SK-N-DZ (cell line): ENCODE measurements at regions not wholly inside any gene's neighbourhood (a gene's known extent, or its start where the extent isn't known, plus 50 kb on each side); places are given as distances from the start of the nearest gene placed in this dataset.
"Not testable (repeated sequence)": the region's sequence is repeated elsewhere in the genome, so short reads cannot be mapped to it uniquely, and the experiment has no call there.

Experiments used
- DNase-seq: peaks from one replicate; pipeline ENCODE4 v3.0.0-alpha.2; 2015; ENCODE audit warnings: low spot score

- not testable (repeated sequence) for DNase-seq
These were observed 159.0 kb upstream of the ROPN1B start for GRCh38 chr3:125810010-125810409.

GRCh38 chr3:125822175-125822574, 146.8 kb upstream of the ROPN1B start:
- not testable (repeated sequence) for DNase-seq

GRCh38 chr3:125831005-125831750, 137.8 kb upstream of the ROPN1B start:
- DNase-seq: not testable (repeated sequence)

- not testable (repeated sequence) for DNase-seq
These were observed 133.4 kb upstream of the ROPN1B start for GRCh38 chr3:125835562-125835961.

- not testable (repeated sequence) for DNase-seq
These were observed 132.9 kb upstream of the ROPN1B start for GRCh38 chr3:125836011-125836551.

- not testable (repeated sequence) for DNase-seq
These were observed 132.2 kb upstream of the ROPN1B start for GRCh38 chr3:125836786-125837185.

- not testable (repeated sequence) for DNase-seq
These were observed 130.1 kb upstream of the ROPN1B start for GRCh38 chr3:125838857-125839256.

GRCh38 chr3:125840465-125840864, 128.5 kb upstream of the ROPN1B start:
- not testable (repeated sequence) for DNase-seq

- not testable (repeated sequence) for DNase-seq
These were observed 121.0 kb upstream of the ROPN1B start for GRCh38 chr3:125847966-125848365.

GRCh38 chr3:125855006-125855405, 114.0 kb upstream of the ROPN1B start:
- DNase-seq: not testable (repeated sequence)

GRCh38 chr3:125860547-125860946, 108.4 kb upstream of the ROPN1B start:
- DNase-seq: not testable (repeated sequence)

- not testable (repeated sequence) for DNase-seq
These were observed 106.1 kb upstream of the ROPN1B start for GRCh38 chr3:125862841-125863254.

- not testable (repeated sequence) for DNase-seq
These were observed 104.4 kb upstream of the ROPN1B start for GRCh38 chr3:125864532-125864931.

GRCh38 chr3:125886006-125886405, 83.0 kb upstream of the ROPN1B start:
- not testable (repeated sequence) for DNase-seq

- not testable (repeated sequence) for DNase-seq
These were observed 69.8 kb upstream of the ROPN1B start for GRCh38 chr3:125899181-125899580.

- DNase-seq: not testable (repeated sequence)
These were observed 67.5 kb upstream of the ROPN1B start for GRCh38 chr3:125901473-125901872.

GRCh38 chr3:125903780-125904455, 65.1 kb upstream of the ROPN1B start:
- DNase-seq: not testable (repeated sequence)

GRCh38 chr3:125907279-125907678, 61.7 kb upstream of the ROPN1B start:
- not testable (repeated sequence) for DNase-seq

GRCh38 chr3:125910851-125911250, 58.1 kb upstream of the ROPN1B start:
- not testable (repeated sequence) for DNase-seq

GRCh38 chr3:125914608-125915436, 54.2 kb upstream of the ROPN1B start:
- peak; percentile 30 for DNase-seq

- DNase-seq: peak; percentile 37
These were observed 53.6 kb upstream of the ROPN1B start for GRCh38 chr3:125915437-125915787.
